Sigmoid colon (tissue), 6 donors: ENCODE measurements at regions not wholly inside any gene's neighbourhood (a gene's known extent, or its start where the extent isn't known, plus 50 kb on each side); places are given as distances from the start of the nearest gene placed in this dataset.

ENCODE experiments used
- DNase-seq: peaks from one replicate; pipeline ENCODE4 v3.0.0-alpha.2; 2019
- H3K27ac ChIP-seq, 4 donors: fragments of 200-600 bp; sonication (generic); one replicate each; pipeline ENCODE4 v1.5.1; 2016 to 2019; ENCODE audit warnings: mild to moderate bottlenecking in 1 of 4
- H3K27me3 ChIP-seq, 3 donors: fragments of 200-600 bp; sonication (generic); one replicate each; pipeline ENCODE4 v1.5.1; 2019; ENCODE audit warnings: mild to moderate bottlenecking in 1 of 3
- H3K36me3 ChIP-seq, 4 donors: fragments of 200-600 bp; sonication (generic); one replicate each; pipeline ENCODE4 v1.5.1; 2016 to 2019
- H3K4me1 ChIP-seq, 4 donors: fragments of 200-600 bp; sonication (generic); one replicate each; pipeline ENCODE4 v1.5.1; 2017 to 2019
- H3K4me3 ChIP-seq, 4 donors: fragments of 200-600 bp; sonication (generic); one replicate each; pipeline ENCODE4 v1.5.1; 2017 to 2019; ENCODE audit warnings: mild to moderate bottlenecking in 2 of 4, moderate library complexity in 1 of 4
- H3K9me3 ChIP-seq, 4 donors: fragments of 200-600 bp in 3 of 4; sonication (generic) in 3 of 4; one replicate each; pipeline versions ENCODE4 v1.5.1 to v1.6.1; 2013 to 2019
- CTCF ChIP-seq, 4 experiments: fragments of 450-650 bp in 3 of 4; fragments of 200-600 bp in 1 of 4; IDR thresholded peaks; one replicate each; pipeline ENCODE4 v1.5.1; 2016 to 2019; ENCODE audit warnings: antibody characterized with exemption in 4 of 4, mild to moderate bottlenecking in 3 of 4, moderate library complexity in 2 of 4
- EP300 ChIP-seq, 4 donors: sonication (generic); formaldehyde crosslinking; IDR thresholded peaks; one replicate each; pipeline ENCODE4 v1.6.1; 2017; ENCODE audit warnings: antibody characterized with exemption in 4 of 4
- POLR2A ChIP-seq, 2 donors: fragments of 450-650 bp; IDR thresholded peaks; one replicate each; pipeline ENCODE4 v1.6.1; 2016; ENCODE audit warnings: antibody characterized with exemption in 2 of 2, mild to moderate bottlenecking in 2 of 2, moderate library complexity in 2 of 2
- POLR2AphosphoS5 ChIP-seq, 4 donors: sonication (generic); formaldehyde crosslinking; IDR thresholded peaks; one replicate each; pipeline ENCODE4 v1.6.1; 2017; ENCODE audit warnings: antibody characterized with exemption in 4 of 4
- WGBS, 2 donors: extraction: QIAGEN DNeasy Blood & Tissue Kit; methylation state at CpG; one replicate each; pipeline ENCODE4 v1.1.7; 2013; 5-methylcytosine and 5-hydroxymethylcytosine counted together
- intact Hi-C: fragments of 100-400 bp; cut with DNase I; formaldehyde crosslinking; loops from one replicate; pipeline ENCODE4 v1.15.1; 2023
- donor health status: healthy with polysubstance abuse.
- donor health status: healthy.

- no peaks in the 10 kb centered on the region for H3K36me3 ChIP-seq
- H3K27me3 ChIP-seq = no peaks in the 10 kb centered on the region
- intact Hi-C loops = no loop called here
- H3K27ac ChIP-seq = peak overlapping the region; percentile 35 to 51 (median 41)
- 19% methylated on average over 10 of the region's 10 CpGs for WGBS, 2 donors
- TF ChIP-seq EP300 (IDR thresholded peaks at IDR 0.05) = no peak
- peak in 1 of 4 donors; percentile 37 for TF ChIP-seq POLR2AphosphoS5 (IDR thresholded peaks at IDR 0.05)
- no peak for DNase-seq
- no peaks in the 10 kb centered on the region for H3K9me3 ChIP-seq
- H3K4me3 ChIP-seq = no peak overlapping the region
- peaks cover 0 to 18% (median 10%) of the 10 kb centered on the region in 4 donors for H3K4me1 ChIP-seq
Observed at GRCh38 chr6:144343701-144344428, 58.7 kb downstream of the UTRN start.

DNA sequence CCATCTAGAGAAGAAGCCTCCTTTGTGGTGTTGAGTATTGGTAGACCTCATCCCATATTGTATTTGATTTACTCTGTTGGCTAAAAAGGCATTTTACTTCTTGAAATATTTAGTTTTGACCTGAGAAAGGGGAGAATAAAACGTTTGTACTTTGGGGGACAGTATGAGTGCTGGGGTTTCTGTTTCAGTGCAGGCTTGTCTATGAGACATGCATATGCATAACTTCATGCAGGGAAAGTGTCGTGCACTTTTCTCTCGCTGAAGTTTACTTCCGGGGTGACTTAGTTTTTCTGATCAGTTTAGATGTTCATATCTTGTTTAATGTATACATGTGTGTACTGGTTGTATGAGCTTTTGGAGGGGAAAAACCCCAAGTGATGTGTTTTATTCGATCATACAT is 59.5 kb downstream of the UTRN start:
- Histone ChIP-seq H3K27me3 (no peaks in the 10 kb centered on the region), H3K4me3 (no peak overlapping the region), H3K27ac (peak overlapping the region; percentile 35 to 51 (median 41)), H3K4me1 (peaks cover 0 to 19% (median 9%) of the 10 kb centered on the region in 4 donors), H3K36me3 (no peaks in the 10 kb centered on the region), H3K9me3 (no peaks in the 10 kb centered on the region)
- intact Hi-C loops = no loop called here
- WGBS, 2 donors = 45 to 71% methylated on average over 5 of the region's 5 CpGs
- TF ChIP-seq POLR2AphosphoS5 (IDR thresholded peaks at IDR 0.05) (no peak), CTCF (IDR thresholded peaks at IDR 0.05) (no peak), EP300 (IDR thresholded peaks at IDR 0.05) (no peak), POLR2A (IDR thresholded peaks at IDR 0.05) (no peak)
- DNase-seq = no peak

DNA sequence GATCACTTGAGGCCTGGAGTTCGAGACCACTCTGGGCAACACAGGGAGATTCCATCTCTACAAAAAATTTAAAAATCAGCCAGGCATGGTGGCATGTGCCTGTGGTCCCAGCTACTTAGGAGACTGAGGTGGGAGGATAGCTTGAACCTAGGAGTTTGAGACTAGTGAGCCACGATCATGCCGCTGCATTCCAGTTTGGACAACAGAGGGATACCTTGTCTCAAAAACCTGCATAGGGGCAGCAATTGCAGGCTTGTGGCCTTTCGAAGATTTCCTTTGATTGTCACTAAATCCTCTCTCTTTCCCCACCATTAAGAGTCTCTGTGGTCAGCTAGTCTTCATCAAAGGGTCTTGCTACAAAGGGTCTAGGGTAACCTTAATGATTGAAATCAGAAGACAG is 60.3 kb downstream of the UTRN start:
- intact Hi-C loops = no loop called here
- DNase-seq = no peak
- 89 to 95% methylated on average over 4 of the region's 4 CpGs for WGBS, 2 donors
- TF ChIP-seq EP300 (IDR thresholded peaks at IDR 0.05) = no peak
- no peak for TF ChIP-seq POLR2A (IDR thresholded peaks at IDR 0.05)
- TF ChIP-seq POLR2AphosphoS5 (IDR thresholded peaks at IDR 0.05) = no peak
- TF ChIP-seq CTCF (IDR thresholded peaks at IDR 0.05) = no peak
- no peaks in the 10 kb centered on the region for H3K9me3 ChIP-seq
- peaks cover 0 to 13% (median 4%) of the 10 kb centered on the region in 4 donors for H3K4me1 ChIP-seq
- no peaks in the 10 kb centered on the region for H3K36me3 ChIP-seq
- H3K4me3 ChIP-seq = no peak overlapping the region
- peak overlapping the region in 1 of 4 donors; percentile 1 for H3K27ac ChIP-seq
- no peaks in the 10 kb centered on the region for H3K27me3 ChIP-seq

GRCh38 chr6:144346719-144347447 is 61.7 kb downstream of the UTRN start:
- TF ChIP-seq POLR2A (IDR thresholded peaks at IDR 0.05) = no peak
- TF ChIP-seq EP300 (IDR thresholded peaks at IDR 0.05) = no peak
- no peak for TF ChIP-seq POLR2AphosphoS5 (IDR thresholded peaks at IDR 0.05)
- TF ChIP-seq CTCF (IDR thresholded peaks at IDR 0.05) = no peak
- 76 to 84% methylated on average over 11 of the region's 11 CpGs for WGBS, 2 donors
- Histone ChIP-seq H3K27me3 (no peaks in the 10 kb centered on the region), H3K27ac (peak overlapping the region in 2 of 4 donors; percentile 22 to 36), H3K4me1 (peaks cover 0 to 18% (median 12%) of the 10 kb centered on the region in 4 donors), H3K36me3 (no peaks in the 10 kb centered on the region), H3K9me3 (no peaks in the 10 kb centered on the region), H3K4me3 (no peak overlapping the region)
- intact Hi-C loops = no loop called here
- no peak for DNase-seq

DNA sequence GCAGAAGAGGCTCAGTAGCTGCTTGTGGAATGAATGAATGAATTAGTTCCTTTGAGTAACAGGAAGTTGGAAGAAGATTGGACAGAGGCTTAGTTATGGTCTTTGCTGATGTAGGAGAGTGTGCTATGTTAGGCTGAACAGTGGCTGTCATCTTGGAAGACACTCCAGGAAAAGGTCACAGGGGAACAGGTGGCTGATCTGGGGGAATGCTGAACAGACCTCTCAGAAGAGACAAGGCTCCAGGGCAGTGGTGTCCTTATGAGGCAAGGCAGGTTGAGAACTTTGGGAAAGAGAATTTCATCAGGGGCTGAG is 62.3 kb downstream of the UTRN start:
- Histone ChIP-seq H3K27ac (peak overlapping the region in 2 of 4 donors; percentile 22 to 36), H3K4me3 (no peak overlapping the region), H3K27me3 (no peaks in the 10 kb centered on the region), H3K9me3 (no peaks in the 10 kb centered on the region), H3K36me3 (no peaks in the 10 kb centered on the region), H3K4me1 (peaks cover 0 to 20% (median 14%) of the 10 kb centered on the region in 4 donors)
- DNase-seq = no peak
- intact Hi-C loops = no loop called here
- TF ChIP-seq EP300 (IDR thresholded peaks at IDR 0.05) (no peak), POLR2A (IDR thresholded peaks at IDR 0.05) (no peak), POLR2AphosphoS5 (IDR thresholded peaks at IDR 0.05) (no peak), CTCF (IDR thresholded peaks at IDR 0.05) (no peak)
